ENCODE measurements at regions not wholly inside any gene's neighbourhood (a gene's known extent, or its start where the extent isn't known, plus 50 kb on each side); places are given as distances from the start of the nearest gene placed in this dataset.
"Not testable (repeated sequence)": the region's sequence is repeated elsewhere in the genome, so short reads cannot be mapped to it uniquely, and the experiment has no call there.

- not testable (repeated sequence) for H3K36me3 ChIP-seq (ENCODE audit: control insufficient read depth in 2 of 2, insufficient read depth in 2 of 2, low read length in 2 of 2); H3K9ac ChIP-seq (ENCODE audit: low read depth in 1 of 2, low read length in 2 of 2); H3K27me3 ChIP-seq (ENCODE audit: control insufficient read depth in 2 of 2, insufficient read depth in 2 of 2, low read length in 2 of 2)
Observed at GRCh38 chr10:46796351-46796750, 114.9 kb upstream of the PTPN20 start.

GRCh38 chr10:46802010-46802409 lies 109.2 kb upstream of the PTPN20 start:
- not testable (repeated sequence) for H3K9ac ChIP-seq (ENCODE audit: low read depth in 1 of 2, low read length in 2 of 2); H3K27me3 ChIP-seq (ENCODE audit: control insufficient read depth in 2 of 2, insufficient read depth in 2 of 2, low read length in 2 of 2); H3K4me3 ChIP-seq (ENCODE audit: low read length in 2 of 2); H3K27ac ChIP-seq (ENCODE audit: low read depth in 2 of 2, low read length in 2 of 2); H3K4me1 ChIP-seq (ENCODE audit: control insufficient read depth in 2 of 2, insufficient read depth in 2 of 2, low read length in 2 of 2); H3K36me3 ChIP-seq (ENCODE audit: control insufficient read depth in 2 of 2, insufficient read depth in 2 of 2, low read length in 2 of 2); H3K9me3 ChIP-seq (ENCODE audit: control insufficient read depth in 2 of 2, low read length in 2 of 2)

More at GRCh38 chr10:46796351-46796750, 114.9 kb upstream of the PTPN20 start:
- not testable (repeated sequence) for H3K4me3 ChIP-seq (ENCODE audit: low read length in 2 of 2); H3K4me1 ChIP-seq (ENCODE audit: control insufficient read depth in 2 of 2, insufficient read depth in 2 of 2, low read length in 2 of 2); H3K9me3 ChIP-seq (ENCODE audit: control insufficient read depth in 2 of 2, low read length in 2 of 2); H3K27ac ChIP-seq (ENCODE audit: low read depth in 2 of 2, low read length in 2 of 2)

- H3K4me1 ChIP-seq (ENCODE audit: control insufficient read depth in 2 of 2, insufficient read depth in 2 of 2, low read length in 2 of 2); H3K9ac ChIP-seq (ENCODE audit: low read depth in 1 of 2, low read length in 2 of 2); H3K36me3 ChIP-seq (ENCODE audit: control insufficient read depth in 2 of 2, insufficient read depth in 2 of 2, low read length in 2 of 2); H3K9me3 ChIP-seq (ENCODE audit: control insufficient read depth in 2 of 2, low read length in 2 of 2); H3K27ac ChIP-seq (ENCODE audit: low read depth in 2 of 2, low read length in 2 of 2); H3K4me3 ChIP-seq (ENCODE audit: low read length in 2 of 2); H3K27me3 ChIP-seq (ENCODE audit: control insufficient read depth in 2 of 2, insufficient read depth in 2 of 2, low read length in 2 of 2): not testable (repeated sequence)
Observed at GRCh38 chr10:46803082-46803481, 108.1 kb upstream of the PTPN20 start.

GRCh38 chr10:46810222-46810621 lies 101.0 kb upstream of the PTPN20 start:
- H3K9me3 ChIP-seq (ENCODE audit: control insufficient read depth in 2 of 2, low read length in 2 of 2); H3K27ac ChIP-seq (ENCODE audit: low read depth in 2 of 2, low read length in 2 of 2); H3K4me1 ChIP-seq (ENCODE audit: control insufficient read depth in 2 of 2, insufficient read depth in 2 of 2, low read length in 2 of 2); H3K9ac ChIP-seq (ENCODE audit: low read depth in 1 of 2, low read length in 2 of 2); H3K27me3 ChIP-seq (ENCODE audit: control insufficient read depth in 2 of 2, insufficient read depth in 2 of 2, low read length in 2 of 2); H3K4me3 ChIP-seq (ENCODE audit: low read length in 2 of 2); H3K36me3 ChIP-seq (ENCODE audit: control insufficient read depth in 2 of 2, insufficient read depth in 2 of 2, low read length in 2 of 2): not testable (repeated sequence)

GRCh38 chr10:46816126-46816525 lies 95.1 kb upstream of the PTPN20 start:
- not testable (repeated sequence) for H3K36me3 ChIP-seq (ENCODE audit: control insufficient read depth in 2 of 2, insufficient read depth in 2 of 2, low read length in 2 of 2); H3K9me3 ChIP-seq (ENCODE audit: control insufficient read depth in 2 of 2, low read length in 2 of 2); H3K4me1 ChIP-seq (ENCODE audit: control insufficient read depth in 2 of 2, insufficient read depth in 2 of 2, low read length in 2 of 2); H3K4me3 ChIP-seq (ENCODE audit: low read length in 2 of 2); H3K27ac ChIP-seq (ENCODE audit: low read depth in 2 of 2, low read length in 2 of 2); H3K27me3 ChIP-seq (ENCODE audit: control insufficient read depth in 2 of 2, insufficient read depth in 2 of 2, low read length in 2 of 2); H3K9ac ChIP-seq (ENCODE audit: low read depth in 1 of 2, low read length in 2 of 2)

- H3K27me3 ChIP-seq (ENCODE audit: control insufficient read depth in 2 of 2, insufficient read depth in 2 of 2, low read length in 2 of 2); H3K4me3 ChIP-seq (ENCODE audit: low read length in 2 of 2); H3K9me3 ChIP-seq (ENCODE audit: control insufficient read depth in 2 of 2, low read length in 2 of 2); H3K4me1 ChIP-seq (ENCODE audit: control insufficient read depth in 2 of 2, insufficient read depth in 2 of 2, low read length in 2 of 2); H3K36me3 ChIP-seq (ENCODE audit: control insufficient read depth in 2 of 2, insufficient read depth in 2 of 2, low read length in 2 of 2); H3K9ac ChIP-seq (ENCODE audit: low read depth in 1 of 2, low read length in 2 of 2); H3K27ac ChIP-seq (ENCODE audit: low read depth in 2 of 2, low read length in 2 of 2): not testable (repeated sequence)
Observed at GRCh38 chr10:46840393-46841050, 70.7 kb upstream of the PTPN20 start.

GRCh38 chr10:46841051-46841593 lies 70.1 kb upstream of the PTPN20 start:
- H3K4me1 ChIP-seq (ENCODE audit: control insufficient read depth in 2 of 2, insufficient read depth in 2 of 2, low read length in 2 of 2); H3K27ac ChIP-seq (ENCODE audit: low read depth in 2 of 2, low read length in 2 of 2); H3K9ac ChIP-seq (ENCODE audit: low read depth in 1 of 2, low read length in 2 of 2); H3K4me3 ChIP-seq (ENCODE audit: low read length in 2 of 2); H3K27me3 ChIP-seq (ENCODE audit: control insufficient read depth in 2 of 2, insufficient read depth in 2 of 2, low read length in 2 of 2); H3K9me3 ChIP-seq (ENCODE audit: control insufficient read depth in 2 of 2, low read length in 2 of 2); H3K36me3 ChIP-seq (ENCODE audit: control insufficient read depth in 2 of 2, insufficient read depth in 2 of 2, low read length in 2 of 2): not testable (repeated sequence)

- not testable (repeated sequence) for H3K27ac ChIP-seq (ENCODE audit: low read depth in 2 of 2, low read length in 2 of 2); H3K4me3 ChIP-seq (ENCODE audit: low read length in 2 of 2); H3K27me3 ChIP-seq (ENCODE audit: control insufficient read depth in 2 of 2, insufficient read depth in 2 of 2, low read length in 2 of 2); H3K4me1 ChIP-seq (ENCODE audit: control insufficient read depth in 2 of 2, insufficient read depth in 2 of 2, low read length in 2 of 2); H3K9me3 ChIP-seq (ENCODE audit: control insufficient read depth in 2 of 2, low read length in 2 of 2); H3K36me3 ChIP-seq (ENCODE audit: control insufficient read depth in 2 of 2, insufficient read depth in 2 of 2, low read length in 2 of 2); H3K9ac ChIP-seq (ENCODE audit: low read depth in 1 of 2, low read length in 2 of 2)
Observed at GRCh38 chr10:46845194-46845593, 66.0 kb upstream of the PTPN20 start.

- H3K9me3 ChIP-seq (ENCODE audit: control insufficient read depth in 2 of 2, low read length in 2 of 2); H3K36me3 ChIP-seq (ENCODE audit: control insufficient read depth in 2 of 2, insufficient read depth in 2 of 2, low read length in 2 of 2); H3K4me1 ChIP-seq (ENCODE audit: control insufficient read depth in 2 of 2, insufficient read depth in 2 of 2, low read length in 2 of 2); H3K27me3 ChIP-seq (ENCODE audit: control insufficient read depth in 2 of 2, insufficient read depth in 2 of 2, low read length in 2 of 2); H3K4me3 ChIP-seq (ENCODE audit: low read length in 2 of 2); H3K9ac ChIP-seq (ENCODE audit: low read depth in 1 of 2, low read length in 2 of 2); H3K27ac ChIP-seq (ENCODE audit: low read depth in 2 of 2, low read length in 2 of 2): not testable (repeated sequence)
Observed at GRCh38 chr10:46845640-46846039, 65.6 kb upstream of the PTPN20 start.

- not testable (repeated sequence) for H3K4me3 ChIP-seq (ENCODE audit: low read length in 2 of 2); H3K9me3 ChIP-seq (ENCODE audit: control insufficient read depth in 2 of 2, low read length in 2 of 2); H3K27ac ChIP-seq (ENCODE audit: low read depth in 2 of 2, low read length in 2 of 2); H3K4me1 ChIP-seq (ENCODE audit: control insufficient read depth in 2 of 2, insufficient read depth in 2 of 2, low read length in 2 of 2); H3K9ac ChIP-seq (ENCODE audit: low read depth in 1 of 2, low read length in 2 of 2); H3K36me3 ChIP-seq (ENCODE audit: control insufficient read depth in 2 of 2, insufficient read depth in 2 of 2, low read length in 2 of 2); H3K27me3 ChIP-seq (ENCODE audit: control insufficient read depth in 2 of 2, insufficient read depth in 2 of 2, low read length in 2 of 2)
Observed at GRCh38 chr10:46860753-46861152, 50.5 kb upstream of the PTPN20 start.
